CD8-positive, alpha-beta memory T cell (primary cell): ENCODE measurements at regions not wholly inside any gene's neighbourhood (a gene's known extent, or its start where the extent isn't known, plus 50 kb on each side); places are given as distances from the start of the nearest gene placed in this dataset.

Experiments used
- CTCF ChIA-PET: fragments of 350-600 bp; sonication (Branson Sonifier 250); formaldehyde crosslinking; loops from one replicate; lab custom pipeline; 2021; ENCODE audit warnings: antibody characterized with exemption; lab: Charles Lee
- POLR2A ChIA-PET: fragments of 350-600 bp; sonication (Branson Sonifier 250); formaldehyde crosslinking; loops from one replicate; lab custom pipeline; 2021; ENCODE audit warnings: antibody characterized with exemption; lab: Charles Lee
- DNase-seq, 5 donors: peaks; one replicate each; pipeline versions ENCODE4 v3.0.0 to v3.0.0-alpha.2; 2020 to 2022; ENCODE audit warnings: mixed read lengths in 1 of 5
- H3K27ac ChIP-seq: one replicate; pipeline ENCODE4 v1.7.0; 2013; ENCODE audit warnings: low read depth, mild to moderate bottlenecking, low read length, moderate library complexity
- H3K27me3 ChIP-seq: 2 replicates; pipeline ENCODE4 v1.7.0; 2013; ENCODE audit warnings: low read length, mild to moderate bottlenecking; ENCODE audit not compliant: insufficient read depth, poor library complexity, severe bottlenecking
- H3K36me3 ChIP-seq: 2 replicates; pipeline ENCODE4 v1.7.0; 2013; ENCODE audit warnings: mild to moderate bottlenecking, low read length, moderate library complexity; ENCODE audit not compliant: insufficient read depth
- H3K4me1 ChIP-seq: 2 replicates; pipeline ENCODE4 v1.7.0; 2013; ENCODE audit warnings: mild to moderate bottlenecking, low read length, moderate library complexity; ENCODE audit not compliant: insufficient read depth
- H3K4me3 ChIP-seq: 2 replicates; pipeline ENCODE4 v1.7.0; 2013; ENCODE audit warnings: mild to moderate bottlenecking, low read length
- H3K9me3 ChIP-seq: 2 replicates; pipeline ENCODE4 v1.7.0; 2013; ENCODE audit warnings: mild to moderate bottlenecking, low read length
- H3K27ac Mint-ChIP-seq, 8 donors: one replicate each; pipeline ENCODE4 v1.8.0; 2020 to 2021; ENCODE audit warnings: mixed read lengths in 8 of 8, mild to moderate bottlenecking in 6 of 8, inconsistent platforms in 3 of 8, moderate library complexity in 3 of 8
- H3K27me3 Mint-ChIP-seq, 2 donors: one replicate each; pipeline ENCODE4 v1.8.0; 2020 to 2021; ENCODE audit warnings: mixed read lengths in 2 of 2, mild to moderate bottlenecking in 1 of 2, moderate library complexity in 1 of 2
- H3K36me3 Mint-ChIP-seq, 3 donors: one replicate each; pipeline ENCODE4 v1.8.0; 2020 to 2021; ENCODE audit warnings: mixed read lengths in 3 of 3, inconsistent platforms in 1 of 3, mild to moderate bottlenecking in 1 of 3
- H3K4me1 Mint-ChIP-seq, 3 donors: one replicate each; pipeline ENCODE4 v1.8.0; 2020 to 2021; ENCODE audit warnings: mixed read lengths in 3 of 3, inconsistent platforms in 1 of 3, mild to moderate bottlenecking in 1 of 3
- H3K4me3 Mint-ChIP-seq, 7 donors: one replicate each; pipeline ENCODE4 v1.8.0; 2020 to 2021; ENCODE audit warnings: mixed read lengths in 7 of 7, mild to moderate bottlenecking in 6 of 7, moderate library complexity in 4 of 7, inconsistent platforms in 2 of 7
- H3K9me3 Mint-ChIP-seq, 5 donors: one replicate each; pipeline ENCODE4 v1.8.0; 2020 to 2022; ENCODE audit warnings: mixed read lengths in 5 of 5, mild to moderate bottlenecking in 3 of 5, moderate library complexity in 2 of 5, inconsistent platforms in 1 of 5

- no peak for DNase-seq
- H3K27ac ChIP-seq, result no peak overlapping the region
Measured at GRCh38 chr13:50699874-50700663, 143.4 kb downstream of the DLEU7 start.

GRCh38 chr13:50700664-50701305 lies 142.7 kb downstream of the DLEU7 start:
- H3K27me3 Mint-ChIP-seq, result peaks cover 0 to 2% of the 10 kb centered on the region in 2 donors
- no peak overlapping the region for H3K27ac Mint-ChIP-seq
- H3K4me1 ChIP-seq, result no peaks in the 10 kb centered on the region
- H3K27ac ChIP-seq, result no peak overlapping the region
- CTCF ChIA-PET, result interaction anchor here (1.4 kb wide), 1 partner anchor 9 kb away, joined by 3 read pairs; no protein-coding TSS in a partner anchor
- no peak overlapping the region for H3K4me3 ChIP-seq
- no peaks in the 10 kb centered on the region for H3K9me3 Mint-ChIP-seq
- no peaks in the 10 kb centered on the region for H3K36me3 Mint-ChIP-seq
- no peaks in the 10 kb centered on the region for H3K27me3 ChIP-seq
- H3K36me3 ChIP-seq, result no peaks in the 10 kb centered on the region
- H3K9me3 ChIP-seq, result no peaks in the 10 kb centered on the region
- H3K4me3 Mint-ChIP-seq, result no peak overlapping the region
- DNase-seq, result no peak
- POLR2A ChIA-PET, result interaction anchor here (1.1 kb wide), 1 partner anchor 9 kb away, joined by 3 read pairs; no protein-coding TSS in a partner anchor
- H3K4me1 Mint-ChIP-seq, result no peaks in the 10 kb centered on the region

More at GRCh38 chr13:50699874-50700663, 143.4 kb downstream of the DLEU7 start:
- Mint-ChIP-seq H3K4me1 (no peaks in the 10 kb centered on the region), H3K27ac (no peak overlapping the region), H3K4me3 (no peak overlapping the region), H3K27me3 (peaks cover 0 to 2% of the 10 kb centered on the region in 2 donors), H3K9me3 (no peaks in the 10 kb centered on the region), H3K36me3 (no peaks in the 10 kb centered on the region)
- CTCF ChIA-PET, result interaction anchor here (1.4 kb wide), 1 partner anchor 9 kb away, joined by 3 read pairs; no protein-coding TSS in a partner anchor
- Histone ChIP-seq H3K27me3 (no peaks in the 10 kb centered on the region), H3K9me3 (no peaks in the 10 kb centered on the region), H3K4me3 (no peak overlapping the region), H3K36me3 (no peaks in the 10 kb centered on the region), H3K4me1 (no peaks in the 10 kb centered on the region)
- POLR2A ChIA-PET, result interaction anchor here (1.1 kb wide), 1 partner anchor 10 kb away, joined by 3 read pairs; no protein-coding TSS in a partner anchor

- H3K27ac Mint-ChIP-seq, result no peak overlapping the region
- no peaks in the 10 kb centered on the region for H3K27me3 ChIP-seq
- POLR2A ChIA-PET, result no interaction called here
- no peaks in the 10 kb centered on the region for H3K9me3 ChIP-seq
- CTCF ChIA-PET, result interaction anchor here (0.6 to 1.4 kb wide), 3 partner anchors 10 to 570 kb away, joined by 3 read pairs; no protein-coding TSS in a partner anchor
- no peaks in the 10 kb centered on the region for H3K9me3 Mint-ChIP-seq
- H3K27me3 Mint-ChIP-seq, result peaks cover 0 to 2% of the 10 kb centered on the region in 2 donors
- no peak overlapping the region for H3K4me3 Mint-ChIP-seq
- H3K27ac ChIP-seq, result no peak overlapping the region
- no peaks in the 10 kb centered on the region for H3K36me3 ChIP-seq
- H3K4me1 Mint-ChIP-seq, result no peaks in the 10 kb centered on the region
- H3K4me3 ChIP-seq, result no peak overlapping the region
- no peaks in the 10 kb centered on the region for H3K4me1 ChIP-seq
- no peaks in the 10 kb centered on the region for H3K36me3 Mint-ChIP-seq
- DNase-seq, result no peak
Measured at GRCh38 chr13:50701469-50701868, 142.0 kb downstream of the DLEU7 start.

GRCh38 chr13:50706505-50706904 lies 137.0 kb downstream of the DLEU7 start:
- Histone ChIP-seq H3K36me3 (no peaks in the 10 kb centered on the region), H3K4me3 (no peak overlapping the region), H3K27ac (no peak overlapping the region), H3K27me3 (no peaks in the 10 kb centered on the region), H3K9me3 (no peaks in the 10 kb centered on the region), H3K4me1 (no peaks in the 10 kb centered on the region)
- no peak overlapping the region for H3K4me3 Mint-ChIP-seq
- no peaks in the 10 kb centered on the region for H3K4me1 Mint-ChIP-seq
- H3K36me3 Mint-ChIP-seq, result no peaks in the 10 kb centered on the region
- peaks cover 0 to 2% of the 10 kb centered on the region in 2 donors for H3K27me3 Mint-ChIP-seq
- peak overlapping the region in 1 of 8 donors; percentile 4 for H3K27ac Mint-ChIP-seq
- CTCF ChIA-PET, result no interaction called here
- no peak for DNase-seq
- POLR2A ChIA-PET, result no interaction called here
- no peaks in the 10 kb centered on the region for H3K9me3 Mint-ChIP-seq

- no peak overlapping the region for H3K4me3 ChIP-seq
- Mint-ChIP-seq H3K27ac (no peak overlapping the region), H3K4me1 (peaks cover under 1 to 5% (median 4%) of the 10 kb centered on the region in 3 donors), H3K36me3 (no peaks in the 10 kb centered on the region), H3K4me3 (no peak overlapping the region), H3K9me3 (no peaks in the 10 kb centered on the region), H3K27me3 (peaks cover 0 to 2% of the 10 kb centered on the region in 2 donors)
- H3K9me3 ChIP-seq, result no peaks in the 10 kb centered on the region
- DNase-seq, result no peak
- H3K27ac ChIP-seq, result no peak overlapping the region
- no peaks in the 10 kb centered on the region for H3K4me1 ChIP-seq
- CTCF ChIA-PET, result interaction anchor here (1.0 kb wide), 1 partner anchor 14 kb away, joined by 3 read pairs; no protein-coding TSS in a partner anchor
- H3K27me3 ChIP-seq, result no peaks in the 10 kb centered on the region
- H3K36me3 ChIP-seq, result no peaks in the 10 kb centered on the region
- POLR2A ChIA-PET, result no interaction called here
Measured at GRCh38 chr13:50707628-50708027, 135.9 kb downstream of the DLEU7 start.

GRCh38 chr13:50708461-50708860 lies 135.0 kb downstream of the DLEU7 start:
- Histone ChIP-seq H3K4me1 (peaks cover 2% of the 10 kb centered on the region), H3K27ac (no peak overlapping the region), H3K4me3 (no peak overlapping the region), H3K27me3 (no peaks in the 10 kb centered on the region), H3K9me3 (no peaks in the 10 kb centered on the region), H3K36me3 (no peaks in the 10 kb centered on the region)
- peaks cover 9 to 13% (median 12%) of the 10 kb centered on the region in 3 donors for H3K4me1 Mint-ChIP-seq
- POLR2A ChIA-PET, result no interaction called here
- H3K4me3 Mint-ChIP-seq, result no peak overlapping the region
- H3K27me3 Mint-ChIP-seq, result peaks cover 0 to 2% of the 10 kb centered on the region in 2 donors
- H3K36me3 Mint-ChIP-seq, result no peaks in the 10 kb centered on the region
- CTCF ChIA-PET, result interaction anchor here (1.0 kb wide), 1 partner anchor 14 kb away, joined by 3 read pairs; no protein-coding TSS in a partner anchor
- no peaks in the 10 kb centered on the region for H3K9me3 Mint-ChIP-seq
- no peak overlapping the region for H3K27ac Mint-ChIP-seq
- DNase-seq, result no peak

GRCh38 chr13:50709058-50709457 lies 134.4 kb downstream of the DLEU7 start:
- ChIA-PET POLR2A (no interaction called here), CTCF (no interaction called here)

More at GRCh38 chr13:50709058-50709457, 134.4 kb downstream of the DLEU7 start:
- H3K9me3 Mint-ChIP-seq, result no peaks in the 10 kb centered on the region
- no peaks in the 10 kb centered on the region for H3K36me3 ChIP-seq
- no peaks in the 10 kb centered on the region for H3K27me3 ChIP-seq
- no peaks in the 10 kb centered on the region for H3K36me3 Mint-ChIP-seq
- H3K27ac Mint-ChIP-seq, result no peak overlapping the region
- no peak overlapping the region for H3K4me3 ChIP-seq
- H3K4me1 Mint-ChIP-seq, result peaks cover 15 to 19% (median 18%) of the 10 kb centered on the region in 3 donors
- H3K9me3 ChIP-seq, result no peaks in the 10 kb centered on the region
- peaks cover 0 to 4% of the 10 kb centered on the region in 2 donors for H3K27me3 Mint-ChIP-seq
- DNase-seq, result no peak
- H3K4me1 ChIP-seq, result peaks cover 8% of the 10 kb centered on the region
- H3K4me3 Mint-ChIP-seq, result no peak overlapping the region
- no peak overlapping the region for H3K27ac ChIP-seq
